IPS-NIHi7 (cell line): ENCODE measurements at regions not wholly inside any gene's neighbourhood (a gene's known extent, or its start where the extent isn't known, plus 50 kb on each side); places are given as distances from the start of the nearest gene placed in this dataset.

ENCODE experiments used
- DNase-seq: peaks from one replicate; pipeline ENCODE4 v3.0.0; 2012; ENCODE audit warnings: mixed read lengths; ENCODE audit errors: extremely low spot score

GRCh38 chr9:16025627-16026026 lies 472.8 kb downstream of the CCDC171 start:
- no peak for DNase-seq

- no peak for DNase-seq
Observed at GRCh38 chr9:16026886-16027285, 474.0 kb downstream of the CCDC171 start.

- no peak for DNase-seq
Observed at GRCh38 chr9:16028548-16028947, 475.7 kb downstream of the CCDC171 start.

- no peak for DNase-seq
Observed at GRCh38 chr9:16029046-16029615, 476.3 kb downstream of the CCDC171 start.

- DNase-seq = no peak
Observed at GRCh38 chr9:16029796-16030363, 477.0 kb downstream of the CCDC171 start.

- no peak for DNase-seq
Observed at GRCh38 chr9:16030528-16031185, 477.8 kb downstream of the CCDC171 start.

- DNase-seq = peak; percentile 35
Observed at GRCh38 chr9:16031486-16031885, 478.6 kb downstream of the CCDC171 start.

GRCh38 chr9:16031971-16032370 lies 479.1 kb downstream of the CCDC171 start:
- DNase-seq = no peak

GRCh38 chr9:16032799-16033198 lies 480.0 kb downstream of the CCDC171 start:
- DNase-seq = peak; percentile 38

GRCh38 chr9:16033253-16033652 lies 480.4 kb downstream of the CCDC171 start:
- DNase-seq = no peak

- DNase-seq = no peak
Observed at GRCh38 chr9:16033921-16034691, 481.3 kb downstream of the CCDC171 start.

GRCh38 chr9:16039218-16039987 lies 486.6 kb downstream of the CCDC171 start:
- DNase-seq = peak; percentile 70

GRCh38 chr9:16039988-16040761 lies 487.3 kb downstream of the CCDC171 start:
- peak; percentile 63 for DNase-seq

GRCh38 chr9:16043756-16044578 lies 491.1 kb downstream of the CCDC171 start:
- no peak for DNase-seq

- no peak for DNase-seq
Observed at GRCh38 chr9:16044579-16044881, 491.7 kb downstream of the CCDC171 start.

GRCh38 chr9:16045651-16046280 lies 492.9 kb downstream of the CCDC171 start:
- no peak for DNase-seq

- DNase-seq = no peak
Observed at GRCh38 chr9:16046713-16047112, 493.9 kb downstream of the CCDC171 start.

- no peak for DNase-seq
Observed at GRCh38 chr9:16048129-16048528, 495.3 kb downstream of the CCDC171 start.

GRCh38 chr9:16052146-16052545 lies 499.3 kb downstream of the CCDC171 start:
- DNase-seq = no peak
